GM12872 (cell line): ENCODE measurements at regions not wholly inside any gene's neighbourhood (a gene's known extent, or its start where the extent isn't known, plus 50 kb on each side); places are given as distances from the start of the nearest gene placed in this dataset.

Experiments used
- TF ChIP-seq, protein P1 (sequence below): IDR thresholded peaks from 3 replicates; pipeline ENCODE4 v1.5.1; 2011; ENCODE audit warnings: low read depth, mild to moderate bottlenecking, low read length, moderate library complexity; ENCODE audit not compliant: insufficient read depth

DNA sequence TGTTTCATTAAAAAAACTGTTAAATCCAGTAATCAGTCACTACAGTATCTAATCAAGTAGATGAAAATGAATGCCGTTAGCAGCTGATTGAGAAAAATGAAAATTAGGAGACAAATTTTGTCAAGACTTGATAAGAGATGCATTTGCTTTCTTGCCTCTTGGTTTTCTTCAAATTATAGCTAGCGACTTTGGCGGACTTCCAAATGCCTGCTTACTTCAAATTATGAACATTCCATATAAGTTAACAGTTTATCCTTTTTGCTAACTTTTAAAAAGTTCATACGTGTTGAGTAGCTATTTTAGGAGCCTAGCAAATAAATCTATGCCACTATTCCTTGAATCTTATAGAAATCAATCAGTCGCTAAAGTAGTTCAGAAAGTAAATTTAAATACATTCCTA lies 58.8 kb downstream of the PPP4R3C start:
- TF ChIP-seq, protein P1, sequence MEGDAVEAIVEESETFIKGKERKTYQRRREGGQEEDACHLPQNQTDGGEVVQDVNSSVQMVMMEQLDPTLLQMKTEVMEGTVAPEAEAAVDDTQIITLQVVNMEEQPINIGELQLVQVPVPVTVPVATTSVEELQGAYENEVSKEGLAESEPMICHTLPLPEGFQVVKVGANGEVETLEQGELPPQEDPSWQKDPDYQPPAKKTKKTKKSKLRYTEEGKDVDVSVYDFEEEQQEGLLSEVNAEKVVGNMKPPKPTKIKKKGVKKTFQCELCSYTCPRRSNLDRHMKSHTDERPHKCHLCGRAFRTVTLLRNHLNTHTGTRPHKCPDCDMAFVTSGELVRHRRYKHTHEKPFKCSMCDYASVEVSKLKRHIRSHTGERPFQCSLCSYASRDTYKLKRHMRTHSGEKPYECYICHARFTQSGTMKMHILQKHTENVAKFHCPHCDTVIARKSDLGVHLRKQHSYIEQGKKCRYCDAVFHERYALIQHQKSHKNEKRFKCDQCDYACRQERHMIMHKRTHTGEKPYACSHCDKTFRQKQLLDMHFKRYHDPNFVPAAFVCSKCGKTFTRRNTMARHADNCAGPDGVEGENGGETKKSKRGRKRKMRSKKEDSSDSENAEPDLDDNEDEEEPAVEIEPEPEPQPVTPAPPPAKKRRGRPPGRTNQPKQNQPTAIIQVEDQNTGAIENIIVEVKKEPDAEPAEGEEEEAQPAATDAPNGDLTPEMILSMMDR: no peak

DNA sequence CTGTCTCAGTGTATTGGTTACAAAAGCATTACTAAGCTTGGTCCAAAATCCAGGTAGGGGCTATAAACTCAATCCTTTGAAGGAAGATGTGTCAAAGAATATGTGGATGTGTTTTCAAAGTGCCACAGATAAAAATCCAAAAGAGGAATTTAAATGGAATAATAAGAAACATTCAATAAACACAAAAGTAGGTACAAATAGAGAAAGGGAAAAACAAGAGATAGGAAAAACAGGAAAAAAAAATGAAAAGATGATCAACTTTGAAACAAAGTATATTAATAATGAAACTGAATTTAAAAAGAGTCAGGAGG lies 64.0 kb downstream of the PPP4R3C start:
- TF ChIP-seq, protein P1: no peak

DNA sequence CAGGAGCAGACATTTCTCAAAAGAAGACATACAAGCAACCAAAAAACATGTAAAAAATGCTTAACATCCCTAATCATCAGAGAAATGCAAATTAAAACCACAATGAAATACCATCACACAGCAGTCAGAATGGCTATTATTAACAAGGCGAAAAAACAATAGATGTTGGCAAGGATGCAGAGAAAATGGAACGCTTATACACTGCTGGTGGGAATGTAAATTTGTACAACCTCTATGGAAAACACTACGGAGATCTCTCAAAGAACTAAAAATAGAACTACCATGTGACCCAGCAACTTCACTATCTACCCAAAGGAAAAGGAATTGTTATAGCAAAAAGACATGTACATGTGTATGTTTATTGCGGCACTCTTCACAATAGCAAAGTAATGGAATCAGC lies 71.5 kb downstream of the PPP4R3C start:
- TF ChIP-seq, protein P1: no peak

DNA sequence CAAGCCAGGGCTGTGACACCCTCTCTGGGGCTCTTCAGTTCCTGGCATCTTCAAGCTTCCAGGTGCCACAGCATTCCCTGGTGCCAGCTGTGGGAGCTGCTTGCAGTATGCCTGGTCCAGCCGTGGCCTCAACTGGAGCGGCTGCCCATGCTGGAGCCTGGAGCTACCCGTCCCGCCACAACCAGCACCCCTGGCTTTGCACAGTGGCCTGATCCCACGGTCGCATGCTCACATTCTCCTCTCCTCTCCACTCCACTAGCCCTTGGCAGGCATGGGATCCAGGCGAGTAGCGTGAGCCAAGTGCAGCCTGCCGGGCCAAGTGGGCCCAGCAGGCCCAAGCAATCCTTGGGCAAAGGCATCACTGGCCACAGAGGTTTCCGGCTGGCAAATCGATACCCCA lies 81.7 kb downstream of the PPP4R3C start:
- TF ChIP-seq, protein P1: no peak

DNA sequence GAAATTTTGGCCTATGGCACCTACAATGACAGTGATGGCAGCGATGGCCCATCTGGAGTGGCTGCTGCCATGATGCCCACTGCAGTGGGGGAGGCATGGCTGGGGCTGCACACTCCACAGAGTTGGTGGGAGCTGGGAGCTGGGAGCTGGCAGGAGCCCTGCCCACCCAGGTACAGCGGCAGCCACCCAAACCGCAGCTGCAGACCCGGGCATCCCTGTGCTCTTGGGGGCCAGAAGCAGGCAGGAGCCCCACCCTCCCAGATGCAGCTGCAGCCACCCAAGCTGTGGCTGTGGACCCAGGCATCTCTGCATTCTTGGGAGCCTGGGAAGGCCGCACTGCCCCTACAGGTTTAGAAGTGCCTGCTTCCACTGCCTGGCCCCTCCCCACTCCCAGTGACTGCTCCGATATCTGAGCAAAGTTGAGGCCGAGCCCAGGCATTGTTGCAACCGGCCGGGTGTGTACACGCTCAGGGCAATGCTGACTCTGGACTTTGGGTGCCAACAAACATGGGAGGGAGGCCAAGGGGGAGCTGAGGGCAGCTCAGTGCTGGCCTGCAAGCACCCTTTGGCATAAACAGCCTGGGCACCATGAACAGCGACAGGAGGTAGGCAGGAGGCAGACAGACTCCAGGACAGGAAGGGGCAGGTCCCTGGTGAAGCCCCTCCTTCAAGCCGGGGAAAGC lies 82.8 kb downstream of the PPP4R3C start:
- TF ChIP-seq, protein P1: no peak

DNA sequence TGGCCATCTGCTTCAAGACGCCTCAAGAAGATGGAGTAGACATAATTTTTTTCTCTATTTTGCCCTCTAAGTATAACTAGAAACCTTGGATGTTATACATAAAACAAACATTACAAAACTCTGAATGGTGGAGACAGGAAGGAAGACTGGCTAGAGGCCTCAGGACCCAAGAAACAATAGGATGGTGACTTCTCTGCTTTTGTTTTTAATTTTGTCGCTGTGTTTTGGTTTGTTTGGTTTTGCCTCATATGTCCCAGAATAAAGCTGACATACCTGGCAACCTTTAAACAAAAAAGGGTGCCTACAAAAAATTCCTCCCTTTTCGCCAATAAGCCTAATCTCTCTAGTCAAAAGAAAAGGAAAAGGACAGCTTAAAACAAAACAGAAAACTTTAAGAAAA lies 109.1 kb downstream of the PPP4R3C start:
- TF ChIP-seq, protein P1: no peak

DNA sequence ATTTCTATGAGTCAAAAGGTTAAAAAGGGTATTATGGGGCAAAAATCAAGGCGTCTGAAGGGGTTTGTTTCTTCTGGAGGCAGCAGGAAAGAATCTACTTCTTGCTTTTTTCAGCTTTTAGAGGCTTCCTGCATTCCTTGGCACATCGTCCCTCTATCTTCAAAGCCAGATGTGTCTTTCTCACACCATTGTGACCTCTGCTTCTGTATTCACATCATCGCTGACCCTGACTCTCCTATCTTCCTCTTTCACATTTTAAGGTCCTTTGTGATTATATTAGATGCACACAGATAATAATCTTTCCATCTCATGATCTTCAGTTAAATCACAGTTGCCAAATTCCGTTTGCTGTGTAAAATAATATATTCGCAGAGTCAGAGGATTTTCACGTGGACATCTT lies 112.7 kb downstream of the PPP4R3C start:
- TF ChIP-seq, protein P1: no peak
